ENCODE measurements at regions not wholly inside any gene's neighbourhood (a gene's known extent, or its start where the extent isn't known, plus 50 kb on each side); places are given as distances from the start of the nearest gene placed in this dataset.
"Not testable (repeated sequence)": the region's sequence is repeated elsewhere in the genome, so short reads cannot be mapped to it uniquely, and the experiment has no call there.

- not testable (repeated sequence) for H3K27ac ChIP-seq; H3K4me3 ChIP-seq (ENCODE audit: low read depth, low read length); DNase-seq; H3K36me3 ChIP-seq; H3K9me3 ChIP-seq (ENCODE audit: severe bottlenecking)
- peaks cover 20% of the 10 kb centered on the region for H3K27me3 ChIP-seq (ENCODE audit: insufficient read depth, low read depth, severe bottlenecking)
Measured at GRCh38 chr14:105675905-105676670, 149.7 kb downstream of the TMEM121 start.

GRCh38 chr14:105678057-105678456 lies 151.7 kb downstream of the TMEM121 start:
- H3K27ac ChIP-seq; H3K36me3 ChIP-seq; DNase-seq; H3K9me3 ChIP-seq (ENCODE audit: severe bottlenecking); H3K4me3 ChIP-seq (ENCODE audit: low read depth, low read length): not testable (repeated sequence)
- peaks cover 19% of the 10 kb centered on the region for H3K27me3 ChIP-seq (ENCODE audit: insufficient read depth, low read depth, severe bottlenecking)

- H3K9me3 ChIP-seq (ENCODE audit: severe bottlenecking); H3K27ac ChIP-seq; H3K27me3 ChIP-seq (ENCODE audit: insufficient read depth, low read depth, severe bottlenecking); DNase-seq; H3K36me3 ChIP-seq; H3K4me3 ChIP-seq (ENCODE audit: low read depth, low read length): not testable (repeated sequence)
Measured at GRCh38 chr14:105678996-105679958, 152.9 kb downstream of the TMEM121 start.

GRCh38 chr14:105679959-105680735 lies 153.8 kb downstream of the TMEM121 start:
- not testable (repeated sequence) for H3K4me3 ChIP-seq (ENCODE audit: low read depth, low read length); H3K36me3 ChIP-seq; H3K27ac ChIP-seq; H3K27me3 ChIP-seq (ENCODE audit: insufficient read depth, low read depth, severe bottlenecking); DNase-seq; H3K9me3 ChIP-seq (ENCODE audit: severe bottlenecking)

- not testable (repeated sequence) for H3K4me3 ChIP-seq (ENCODE audit: low read depth, low read length); H3K27me3 ChIP-seq (ENCODE audit: insufficient read depth, low read depth, severe bottlenecking); H3K36me3 ChIP-seq; H3K9me3 ChIP-seq (ENCODE audit: severe bottlenecking); DNase-seq; H3K27ac ChIP-seq
Measured at GRCh38 chr14:105680736-105681098, 154.3 kb downstream of the TMEM121 start.

GRCh38 chr14:105681606-105682185 lies 155.3 kb downstream of the TMEM121 start:
- not testable (repeated sequence) for H3K27me3 ChIP-seq (ENCODE audit: insufficient read depth, low read depth, severe bottlenecking); DNase-seq; H3K9me3 ChIP-seq (ENCODE audit: severe bottlenecking); H3K4me3 ChIP-seq (ENCODE audit: low read depth, low read length); H3K27ac ChIP-seq; H3K36me3 ChIP-seq

GRCh38 chr14:105682442-105682841 lies 156.1 kb downstream of the TMEM121 start:
- not testable (repeated sequence) for H3K9me3 ChIP-seq (ENCODE audit: severe bottlenecking); DNase-seq; H3K27me3 ChIP-seq (ENCODE audit: insufficient read depth, low read depth, severe bottlenecking); H3K4me3 ChIP-seq (ENCODE audit: low read depth, low read length); H3K36me3 ChIP-seq; H3K27ac ChIP-seq

GRCh38 chr14:105682956-105683570 lies 156.7 kb downstream of the TMEM121 start:
- Histone ChIP-seq H3K27me3 (ENCODE audit: insufficient read depth, low read depth, severe bottlenecking) (no peaks in the 10 kb centered on the region), H3K9me3 (ENCODE audit: severe bottlenecking) (no peaks in the 10 kb centered on the region), H3K4me3 (ENCODE audit: low read depth, low read length) (no peak overlapping the region), H3K36me3 (no peaks in the 10 kb centered on the region), H3K27ac (no peak overlapping the region)
- no peak for TF ChIP-seq CTCF (IDR thresholded peaks at IDR 0.05; ENCODE audit: low read depth, low read length)
- no peak for DNase-seq

GRCh38 chr14:105684056-105684455 lies 157.7 kb downstream of the TMEM121 start:
- not testable (repeated sequence) for H3K27ac ChIP-seq; H3K9me3 ChIP-seq (ENCODE audit: severe bottlenecking); H3K36me3 ChIP-seq; H3K27me3 ChIP-seq (ENCODE audit: insufficient read depth, low read depth, severe bottlenecking); H3K4me3 ChIP-seq (ENCODE audit: low read depth, low read length); DNase-seq

GRCh38 chr14:105684597-105684996 lies 158.2 kb downstream of the TMEM121 start:
- H3K4me3 ChIP-seq (ENCODE audit: low read depth, low read length); H3K27me3 ChIP-seq (ENCODE audit: insufficient read depth, low read depth, severe bottlenecking); H3K9me3 ChIP-seq (ENCODE audit: severe bottlenecking); DNase-seq; H3K36me3 ChIP-seq; H3K27ac ChIP-seq: not testable (repeated sequence)
